ENCODE measurements at regions not wholly inside any gene's neighbourhood (a gene's known extent, or its start where the extent isn't known, plus 50 kb on each side); places are given as distances from the start of the nearest gene placed in this dataset. TPM values are rescaled to one million over a fixed set of nuclear protein-coding genes. Genes with fewer than 3 reads are reported as not detected.
"Not testable (repeated sequence)": the region's sequence is repeated elsewhere in the genome, so short reads cannot be mapped to it uniquely, and the experiment has no call there.

- H4K20me1 ChIP-seq (ENCODE audit: insufficient read depth, low read length): no peaks in the 10 kb centered on the region
- no peak for DNase-seq (ENCODE audit: insufficient read length, low spot score, missing footprints)
These were observed 59.1 kb upstream of the OGFRL1 start for GRCh38 chr6:71229477-71229876.

GRCh38 chr6:71232890-71233289, 55.7 kb upstream of the OGFRL1 start:
- not testable (repeated sequence) for H3K4me2 ChIP-seq (ENCODE audit: insufficient read depth, low read length); H4K20me1 ChIP-seq (ENCODE audit: insufficient read depth, low read length); DNase-seq (ENCODE audit: insufficient read length, low spot score, missing footprints); H3K9me3 ChIP-seq (ENCODE audit: low read depth, low read length); H3K4me3 ChIP-seq (ENCODE audit: insufficient read depth, low read length); H3K79me2 ChIP-seq (ENCODE audit: insufficient read depth, low read length); H3K27ac ChIP-seq (ENCODE audit: low read depth, low read length); H3K27me3 ChIP-seq (ENCODE audit: insufficient read depth, low read length); H3K36me3 ChIP-seq (ENCODE audit: insufficient read depth, low read length); H2AFZ ChIP-seq (ENCODE audit: low read length)
- H3K4me1 ChIP-seq (ENCODE audit: insufficient read depth, low read length): peaks cover 12% of the 10 kb centered on the region

More at GRCh38 chr6:71229477-71229876, 59.1 kb upstream of the OGFRL1 start:
- Histone ChIP-seq H3K4me1 (ENCODE audit: insufficient read depth, low read length) (peaks cover 12% of the 10 kb centered on the region), H2AFZ (ENCODE audit: low read length) (no peak overlapping the region), H3K79me2 (ENCODE audit: insufficient read depth, low read length) (no peaks in the 10 kb centered on the region), H3K27me3 (ENCODE audit: insufficient read depth, low read length) (no peaks in the 10 kb centered on the region), H3K9me3 (ENCODE audit: low read depth, low read length) (no peaks in the 10 kb centered on the region), H3K36me3 (ENCODE audit: insufficient read depth, low read length) (no peaks in the 10 kb centered on the region), H3K27ac (ENCODE audit: low read depth, low read length) (no peak overlapping the region), H3K4me3 (ENCODE audit: insufficient read depth, low read length) (no peak overlapping the region), H3K4me2 (ENCODE audit: insufficient read depth, low read length) (no peak overlapping the region)
- no peak for TF ChIP-seq CTCF (IDR thresholded peaks at IDR 0.05; ENCODE audit: extremely low read depth, low read depth, low read length)

- Histone ChIP-seq H3K27me3 (ENCODE audit: insufficient read depth, low read length) (no peaks in the 10 kb centered on the region), H3K9me3 (ENCODE audit: low read depth, low read length) (no peaks in the 10 kb centered on the region), H3K79me2 (ENCODE audit: insufficient read depth, low read length) (no peaks in the 10 kb centered on the region), H3K4me3 (ENCODE audit: insufficient read depth, low read length) (no peak overlapping the region), H3K4me2 (ENCODE audit: insufficient read depth, low read length) (no peak overlapping the region), H3K27ac (ENCODE audit: low read depth, low read length) (no peak overlapping the region), H4K20me1 (ENCODE audit: insufficient read depth, low read length) (no peaks in the 10 kb centered on the region), H3K4me1 (ENCODE audit: insufficient read depth, low read length) (peaks cover 3% of the 10 kb centered on the region), H2AFZ (ENCODE audit: low read length) (no peak overlapping the region), H3K36me3 (ENCODE audit: insufficient read depth, low read length) (no peaks in the 10 kb centered on the region)
- no peak for DNase-seq (ENCODE audit: insufficient read length, low spot score, missing footprints)
- no peak for TF ChIP-seq CTCF (IDR thresholded peaks at IDR 0.05; ENCODE audit: extremely low read depth, low read depth, low read length)
These were observed 51.6 kb upstream of the OGFRL1 start for GRCh38 chr6:71236926-71237434.

- no peak overlapping the region for H3K4me3 ChIP-seq (ENCODE audit: insufficient read depth, low read length)
- no peak overlapping the region for H3K27ac ChIP-seq (ENCODE audit: low read depth, low read length)
- no peaks in the 10 kb centered on the region for H4K20me1 ChIP-seq (ENCODE audit: insufficient read depth, low read length)
- no peaks in the 10 kb centered on the region for H3K79me2 ChIP-seq (ENCODE audit: insufficient read depth, low read length)
- DNase-seq (ENCODE audit: insufficient read length, low spot score, missing footprints): no peak
- no peaks in the 10 kb centered on the region for H3K9me3 ChIP-seq (ENCODE audit: low read depth, low read length)
- H3K4me1 ChIP-seq (ENCODE audit: insufficient read depth, low read length): peaks cover 3% of the 10 kb centered on the region
- no peak for TF ChIP-seq CTCF (IDR thresholded peaks at IDR 0.05; ENCODE audit: extremely low read depth, low read depth, low read length)
- H3K4me2 ChIP-seq (ENCODE audit: insufficient read depth, low read length): no peak overlapping the region
- H3K36me3 ChIP-seq (ENCODE audit: insufficient read depth, low read length): no peaks in the 10 kb centered on the region
- no peak overlapping the region for H2AFZ ChIP-seq (ENCODE audit: low read length)
- no peaks in the 10 kb centered on the region for H3K27me3 ChIP-seq (ENCODE audit: insufficient read depth, low read length)
These were observed 50.3 kb upstream of the OGFRL1 start for GRCh38 chr6:71238351-71238750.

Small RNA genes in the stretch of these regions (small RNA-seq; reads per million reads assigned to genes)
- gene RF00012 (not detected), gene RNU6-411P (not detected)
